Chondrocyte (in vitro differentiated cells): ENCODE measurements at regions not wholly inside any gene's neighbourhood (a gene's known extent, or its start where the extent isn't known, plus 50 kb on each side); places are given as distances from the start of the nearest gene placed in this dataset.

ENCODE experiments used
- DNase-seq: peaks from one replicate; pipeline ENCODE4 v3.0.0; 2021; ENCODE audit warnings: mixed read lengths, low spot score
- H3K27ac Mint-ChIP-seq: one replicate; pipeline ENCODE4 v1.8.0; 2021; ENCODE audit warnings: mild to moderate bottlenecking, moderate library complexity, mixed read lengths; ENCODE audit not compliant: unreplicated experiment
- H3K27me3 Mint-ChIP-seq: 2 replicates; pipeline ENCODE4 v1.8.0; 2021; ENCODE audit warnings: low read depth, mixed read lengths
- H3K36me3 Mint-ChIP-seq: 2 replicates; pipeline ENCODE4 v1.8.0; 2021; ENCODE audit warnings: low read depth, mixed read lengths
- H3K4me1 Mint-ChIP-seq: 2 replicates; pipeline ENCODE4 v1.8.0; 2021; ENCODE audit warnings: low read depth, mild to moderate bottlenecking, mixed read lengths
- H3K4me3 Mint-ChIP-seq: one replicate; pipeline ENCODE4 v1.8.0; 2021; ENCODE audit warnings: mild to moderate bottlenecking, moderate library complexity, mixed read lengths; ENCODE audit not compliant: unreplicated experiment
- H3K9me3 Mint-ChIP-seq: 2 replicates; pipeline ENCODE4 v1.8.0; 2021; ENCODE audit warnings: low read depth, mixed read lengths
- TF ChIP-seq, protein P1 (sequence below): fragments of 200-600 bp; sonication (generic); IDR thresholded peaks from 2 replicates; pipeline ENCODE4 v1.5.0; 2021; ENCODE audit warnings: antibody characterized with exemption, mild to moderate bottlenecking, moderate library complexity

GRCh38 chr13:40444241-40444640 lies 222.2 kb downstream of the FOXO1 start:
- DNase-seq, result no peak
- Mint-ChIP-seq H3K4me3 (no peak overlapping the region), H3K9me3 (peaks cover 7% of the 10 kb centered on the region), H3K4me1 (peaks cover 25% of the 10 kb centered on the region), H3K27me3 (no peaks in the 10 kb centered on the region), H3K36me3 (peaks cover 3% of the 10 kb centered on the region), H3K27ac (no peak overlapping the region)
- TF ChIP-seq, protein P1, sequence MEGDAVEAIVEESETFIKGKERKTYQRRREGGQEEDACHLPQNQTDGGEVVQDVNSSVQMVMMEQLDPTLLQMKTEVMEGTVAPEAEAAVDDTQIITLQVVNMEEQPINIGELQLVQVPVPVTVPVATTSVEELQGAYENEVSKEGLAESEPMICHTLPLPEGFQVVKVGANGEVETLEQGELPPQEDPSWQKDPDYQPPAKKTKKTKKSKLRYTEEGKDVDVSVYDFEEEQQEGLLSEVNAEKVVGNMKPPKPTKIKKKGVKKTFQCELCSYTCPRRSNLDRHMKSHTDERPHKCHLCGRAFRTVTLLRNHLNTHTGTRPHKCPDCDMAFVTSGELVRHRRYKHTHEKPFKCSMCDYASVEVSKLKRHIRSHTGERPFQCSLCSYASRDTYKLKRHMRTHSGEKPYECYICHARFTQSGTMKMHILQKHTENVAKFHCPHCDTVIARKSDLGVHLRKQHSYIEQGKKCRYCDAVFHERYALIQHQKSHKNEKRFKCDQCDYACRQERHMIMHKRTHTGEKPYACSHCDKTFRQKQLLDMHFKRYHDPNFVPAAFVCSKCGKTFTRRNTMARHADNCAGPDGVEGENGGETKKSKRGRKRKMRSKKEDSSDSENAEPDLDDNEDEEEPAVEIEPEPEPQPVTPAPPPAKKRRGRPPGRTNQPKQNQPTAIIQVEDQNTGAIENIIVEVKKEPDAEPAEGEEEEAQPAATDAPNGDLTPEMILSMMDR, result no peak

DNA sequence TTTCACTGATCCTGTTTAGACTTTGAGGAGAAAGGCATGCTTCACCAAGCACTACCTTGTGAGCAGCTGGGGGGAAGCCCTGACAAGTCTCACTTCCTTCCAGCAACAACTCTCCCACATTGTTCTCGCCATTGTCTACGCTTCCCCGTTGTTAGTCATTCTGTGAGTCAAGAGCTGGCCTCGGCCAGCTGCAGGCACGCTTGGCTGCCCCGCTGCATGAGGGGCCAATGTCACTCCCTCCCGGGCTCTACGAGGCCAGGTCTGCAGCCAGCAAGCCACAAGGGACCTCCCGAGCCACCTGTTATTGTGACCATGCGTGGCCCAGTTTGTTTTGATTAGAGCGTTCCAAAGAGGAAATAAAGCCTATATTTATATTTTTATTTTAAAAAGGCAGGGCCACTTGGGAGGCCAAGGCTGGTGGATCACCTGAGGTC lies 220.9 kb downstream of the FOXO1 start:
- TF ChIP-seq, protein P1, result no peak
- Mint-ChIP-seq H3K27me3 (no peaks in the 10 kb centered on the region), H3K36me3 (peaks cover 4% of the 10 kb centered on the region), H3K4me3 (no peak overlapping the region), H3K27ac (no peak overlapping the region), H3K9me3 (peaks cover 14% of the 10 kb centered on the region), H3K4me1 (peaks cover 25% of the 10 kb centered on the region)
- DNase-seq, result no peak

GRCh38 chr13:40446365-40446764 lies 220.1 kb downstream of the FOXO1 start:
- Mint-ChIP-seq H3K36me3 (peaks cover 4% of the 10 kb centered on the region), H3K9me3 (peaks cover 14% of the 10 kb centered on the region), H3K27me3 (no peaks in the 10 kb centered on the region), H3K4me1 (peaks cover 19% of the 10 kb centered on the region), H3K4me3 (no peak overlapping the region), H3K27ac (no peak overlapping the region)
- TF ChIP-seq, protein P1, result no peak
- no peak for DNase-seq

GRCh38 chr13:40447857-40448256 lies 218.6 kb downstream of the FOXO1 start:
- Mint-ChIP-seq H3K27me3 (no peaks in the 10 kb centered on the region), H3K9me3 (peaks cover 14% of the 10 kb centered on the region), H3K36me3 (peaks cover 4% of the 10 kb centered on the region), H3K4me1 (peaks cover 22% of the 10 kb centered on the region), H3K27ac (no peak overlapping the region), H3K4me3 (no peak overlapping the region)
- TF ChIP-seq, protein P1, result no peak
- no peak for DNase-seq

DNA sequence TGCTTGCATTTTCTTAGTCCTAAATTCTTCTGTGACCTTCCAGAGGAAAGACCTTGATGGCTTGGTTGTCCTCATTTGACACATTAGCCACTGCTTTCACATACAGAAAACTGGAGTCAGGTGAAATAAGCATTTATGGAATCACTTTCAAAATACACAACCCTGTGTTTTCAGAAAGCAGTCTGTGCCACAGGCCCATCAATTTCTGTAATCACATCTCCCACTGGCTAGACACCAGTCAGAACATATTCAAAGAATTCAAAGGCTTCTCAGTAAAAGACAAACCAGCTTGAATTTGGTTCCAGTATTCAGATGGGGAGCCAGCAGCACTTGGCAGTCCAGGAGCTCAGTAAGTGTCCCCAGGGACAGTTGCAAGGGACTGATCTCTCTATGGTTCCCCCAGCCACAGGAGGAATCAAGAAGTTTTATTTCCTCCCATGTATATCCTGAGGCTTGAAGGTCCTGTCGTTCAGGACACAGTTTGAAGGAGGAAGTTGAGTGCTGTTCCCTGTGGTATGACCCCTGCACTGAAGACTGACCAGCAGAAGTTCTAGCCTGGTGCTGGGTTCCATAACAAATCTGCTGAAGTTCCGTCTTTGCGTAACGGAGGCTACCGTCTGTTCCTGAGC lies 214.3 kb downstream of the FOXO1 start:
- Mint-ChIP-seq H3K27me3 (no peaks in the 10 kb centered on the region), H3K4me1 (peaks cover 25% of the 10 kb centered on the region), H3K4me3 (no peak overlapping the region), H3K27ac (peak overlapping the region; percentile 41), H3K9me3 (peaks cover 9% of the 10 kb centered on the region), H3K36me3 (peaks cover 2% of the 10 kb centered on the region)
- DNase-seq, result no peak
- TF ChIP-seq, protein P1, result no peak
